ENCODE measurements at regions not wholly inside any gene's neighbourhood (a gene's known extent, or its start where the extent isn't known, plus 50 kb on each side); places are given as distances from the start of the nearest gene placed in this dataset.
"Not testable (repeated sequence)": the region's sequence is repeated elsewhere in the genome, so short reads cannot be mapped to it uniquely, and the experiment has no call there.

DNA sequence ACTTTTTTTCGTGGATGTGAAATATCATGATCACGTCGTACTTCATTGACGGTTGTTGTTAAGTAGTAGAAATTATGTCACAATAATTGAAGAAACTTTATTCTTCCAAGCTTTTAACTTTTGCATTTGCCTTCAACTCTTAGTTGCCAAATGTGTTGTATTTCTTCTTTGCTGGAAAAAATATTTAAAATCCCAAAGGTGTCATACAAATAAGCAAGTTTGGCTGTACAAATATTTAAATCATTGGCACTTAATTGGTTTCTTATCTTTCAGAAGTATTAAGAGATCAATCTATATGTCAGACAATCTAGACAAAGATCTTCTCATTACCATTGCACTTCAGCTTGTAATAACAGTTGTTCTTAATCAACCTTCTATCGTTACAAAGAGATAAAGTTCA lies 204.0 kb upstream of the HDAC4 start:
- DNase-seq (ENCODE audit: low read depth, low spot score) = no peak

DNA sequence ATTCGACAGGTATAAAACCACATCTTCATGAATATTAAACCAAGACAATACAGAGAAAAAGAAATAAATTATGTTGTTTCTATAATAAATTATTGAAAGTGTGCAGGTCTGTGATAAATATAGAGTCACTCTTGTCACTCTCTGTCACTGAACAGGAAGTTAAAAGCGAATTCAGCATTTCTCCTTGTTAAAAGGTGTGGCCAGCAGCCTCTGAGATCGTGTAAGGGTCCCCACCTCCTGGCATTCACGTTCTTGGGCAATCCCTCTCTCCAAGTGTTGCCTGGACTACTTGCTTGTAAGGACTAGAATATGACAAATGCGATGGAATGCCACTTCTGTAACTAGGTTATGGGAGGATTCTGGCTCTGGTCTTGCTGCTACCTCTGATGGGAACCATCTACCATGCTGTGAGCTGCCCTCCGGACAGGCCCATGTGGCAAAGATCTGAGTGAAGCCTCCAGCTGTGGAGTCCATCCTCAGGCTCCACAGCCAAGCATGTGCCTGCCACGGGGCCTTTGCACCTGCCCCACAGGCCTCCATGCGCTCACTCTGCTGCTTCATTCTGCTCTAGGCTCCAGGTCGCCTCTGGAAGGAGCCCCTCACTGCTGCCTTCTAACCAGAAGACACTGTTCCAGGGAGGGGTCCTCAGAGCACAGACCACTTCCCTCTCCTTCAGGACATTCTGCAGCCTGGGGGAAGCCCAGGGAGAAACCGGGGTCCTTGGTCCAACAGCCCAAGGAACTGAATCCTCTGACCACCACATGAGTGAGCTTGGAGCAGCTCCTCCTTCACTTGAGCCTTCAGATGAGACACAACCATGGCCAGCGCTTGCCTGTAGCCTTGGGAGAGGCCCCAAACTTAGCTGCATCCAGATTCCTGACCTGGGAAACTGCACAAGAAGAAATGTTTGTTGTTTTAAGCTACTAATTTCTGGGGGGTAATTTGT lies 202.9 kb upstream of the HDAC4 start:
- no peak for DNase-seq (ENCODE audit: low read depth, low spot score)

DNA sequence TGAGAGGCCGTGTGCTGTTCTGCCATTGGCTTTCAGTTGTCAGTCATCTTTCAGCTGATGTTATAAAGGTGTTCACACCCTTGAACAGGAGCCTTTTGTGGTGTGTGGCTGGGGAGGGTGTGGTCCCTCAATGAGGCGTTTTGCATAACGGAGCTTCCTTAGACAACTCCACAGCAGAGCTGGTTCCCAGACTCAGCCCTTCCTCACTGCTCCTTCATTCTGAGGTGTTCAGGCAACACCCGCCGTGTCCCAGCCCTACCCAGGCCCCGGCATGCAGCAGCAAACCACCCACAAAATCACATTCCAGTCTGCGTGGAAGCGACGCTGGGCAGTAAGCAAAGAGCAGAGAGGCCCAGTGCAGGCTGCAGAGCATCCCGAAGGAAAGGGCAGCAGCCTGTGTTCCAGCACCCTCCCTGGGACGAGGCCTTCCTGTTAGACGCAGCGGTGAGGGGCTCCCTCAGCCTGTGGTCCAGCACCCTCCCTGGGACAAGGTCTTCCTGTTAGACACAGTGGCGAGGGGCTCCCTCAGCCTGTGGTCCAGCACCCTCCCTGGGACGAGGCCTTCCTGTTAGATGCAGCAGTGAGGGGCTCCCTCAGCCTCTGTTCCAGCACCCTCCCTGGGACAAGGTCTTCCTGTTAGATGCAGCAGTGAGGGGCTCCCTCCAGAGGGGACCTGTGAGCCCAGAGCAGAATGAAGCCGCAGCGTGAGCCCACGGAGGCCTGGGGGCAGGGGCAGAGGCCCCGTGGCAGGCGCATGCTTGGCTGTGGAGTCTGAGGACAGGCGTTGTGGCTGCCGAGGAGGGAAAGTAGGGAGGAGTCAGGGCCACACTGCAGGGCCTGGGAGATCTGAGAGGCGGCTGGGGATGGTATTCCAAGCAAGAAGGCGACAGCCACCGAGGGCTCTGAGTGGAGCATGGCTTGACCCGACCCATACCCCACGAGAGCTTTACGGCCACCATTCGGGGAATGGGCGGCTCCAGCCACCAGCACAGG lies 201.8 kb upstream of the HDAC4 start:
- no peak for DNase-seq (ENCODE audit: low read depth, low spot score)

DNA sequence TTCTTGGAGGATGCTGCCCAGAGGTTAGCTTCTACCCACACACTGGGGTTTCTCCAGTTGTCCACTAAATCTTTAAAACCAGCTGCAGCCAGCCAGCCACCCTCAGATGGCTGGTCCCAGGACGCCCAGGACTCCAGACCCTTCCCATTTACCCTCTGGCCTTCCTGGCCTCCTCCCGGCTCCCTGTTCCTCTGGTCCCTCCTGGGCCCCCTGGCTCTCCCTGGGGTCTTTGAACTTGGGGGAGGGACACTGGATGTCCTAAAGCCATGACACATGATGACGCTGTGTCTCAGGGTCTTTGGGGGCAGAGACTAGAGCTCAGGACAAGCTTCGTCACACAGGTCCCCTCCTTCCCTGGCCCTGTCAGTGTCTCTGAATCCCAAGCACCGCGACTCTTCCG lies 201.1 kb upstream of the HDAC4 start:
- no peak for DNase-seq (ENCODE audit: low read depth, low spot score)

DNA sequence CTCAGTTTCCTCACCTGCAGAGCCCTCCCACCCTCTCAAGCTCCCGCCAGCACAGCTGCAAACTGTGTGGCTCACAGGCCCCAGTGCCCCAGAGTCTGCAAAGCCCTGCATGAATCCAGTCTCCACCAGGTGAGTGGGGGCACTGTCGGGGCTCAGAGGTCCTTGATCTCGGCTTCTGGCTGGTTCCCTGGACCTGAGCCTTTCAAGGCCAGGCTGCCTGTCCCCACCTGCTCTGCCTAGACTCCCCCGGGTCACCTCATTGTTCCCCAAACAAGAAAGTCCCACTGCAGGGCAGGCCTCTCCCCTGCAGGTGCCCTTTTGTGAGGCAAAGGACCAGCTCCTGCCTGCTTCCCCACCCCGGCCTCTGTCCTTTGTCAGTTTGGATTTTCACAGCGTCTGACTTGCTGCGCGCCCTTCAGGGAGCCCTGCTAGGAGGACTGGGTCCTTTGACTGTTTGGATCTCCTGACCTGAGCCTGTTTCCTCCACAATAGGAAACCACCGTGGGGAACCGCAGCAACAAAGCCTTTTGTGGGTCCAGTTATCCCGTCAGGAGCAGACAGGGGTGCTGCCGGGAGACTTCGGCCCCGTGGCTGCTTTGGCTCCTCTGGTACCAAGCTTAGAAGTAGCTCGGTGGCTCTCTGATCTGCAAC lies 200.5 kb upstream of the HDAC4 start:
- no peak for DNase-seq (ENCODE audit: low read depth, low spot score)

DNA sequence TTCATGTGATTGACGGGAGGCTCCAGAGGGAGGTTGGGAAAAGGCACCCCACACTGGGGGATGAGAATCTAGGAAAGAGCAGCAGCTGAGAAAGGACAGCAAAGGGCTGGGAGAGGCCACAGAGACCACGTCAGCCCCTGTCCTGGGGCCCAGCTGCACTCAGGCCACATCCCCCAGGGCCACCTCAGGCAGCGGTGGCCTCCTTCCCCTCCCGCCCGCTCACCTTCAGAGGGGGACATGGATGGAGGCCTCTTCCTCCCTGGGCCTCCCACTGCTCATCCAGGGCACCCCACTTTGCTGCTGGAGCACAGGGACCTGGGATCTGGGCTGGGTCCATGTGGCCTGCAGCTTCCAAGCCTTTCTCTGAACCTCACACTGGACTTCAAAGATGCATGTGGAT lies 199.8 kb upstream of the HDAC4 start:
- DNase-seq (ENCODE audit: low read depth, low spot score) = no peak

DNA sequence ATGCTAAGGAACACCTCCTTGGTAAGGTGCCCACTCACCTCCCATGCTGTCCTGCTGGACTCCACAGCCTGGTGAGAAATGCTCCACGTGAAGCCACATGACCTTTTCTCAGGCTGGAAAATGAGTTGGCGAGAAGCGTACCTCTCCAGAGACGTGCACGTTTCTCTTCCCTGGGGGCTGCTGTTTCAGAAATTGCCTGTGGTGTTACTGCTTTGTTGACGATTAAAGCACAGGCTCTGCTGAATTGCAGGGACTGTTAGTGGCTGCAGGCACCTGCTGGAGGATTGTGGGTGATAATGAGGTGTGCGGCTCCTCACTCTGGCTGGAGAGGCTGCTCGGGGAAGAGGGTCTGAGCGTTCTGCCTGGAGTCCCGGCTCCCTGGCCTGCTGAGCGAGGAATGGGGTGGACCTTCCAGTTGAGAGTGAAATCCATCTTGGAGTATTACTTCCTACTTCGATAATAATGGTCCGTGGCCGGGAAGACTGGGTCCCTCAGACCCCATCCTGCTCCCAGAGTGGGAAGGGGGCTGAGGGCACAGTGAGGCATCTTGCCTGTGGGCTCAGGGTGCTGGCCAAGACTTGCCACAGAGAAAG lies 199.3 kb upstream of the HDAC4 start:
- no peak for DNase-seq (ENCODE audit: low read depth, low spot score)

DNA sequence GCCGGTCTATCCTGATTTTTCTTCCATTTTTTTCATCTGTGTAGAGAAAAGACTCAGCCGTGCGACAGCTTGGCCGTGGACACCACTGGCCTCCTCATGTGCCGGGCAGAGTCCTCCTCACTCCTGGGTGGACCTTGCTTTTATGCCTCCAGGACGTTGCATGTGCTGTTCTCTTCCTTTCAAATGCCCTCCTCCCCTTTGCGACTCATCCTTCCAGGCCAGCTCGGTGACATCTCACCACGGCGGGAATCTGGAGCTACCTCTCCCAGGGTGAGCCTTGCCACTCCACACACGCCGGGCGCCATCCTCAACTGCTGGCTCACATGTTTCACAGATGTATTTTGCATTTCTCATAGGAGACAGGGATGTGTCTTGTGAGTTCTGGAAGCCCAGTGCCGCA lies 198.5 kb upstream of the HDAC4 start:
- DNase-seq (ENCODE audit: low read depth, low spot score) = no peak

DNA sequence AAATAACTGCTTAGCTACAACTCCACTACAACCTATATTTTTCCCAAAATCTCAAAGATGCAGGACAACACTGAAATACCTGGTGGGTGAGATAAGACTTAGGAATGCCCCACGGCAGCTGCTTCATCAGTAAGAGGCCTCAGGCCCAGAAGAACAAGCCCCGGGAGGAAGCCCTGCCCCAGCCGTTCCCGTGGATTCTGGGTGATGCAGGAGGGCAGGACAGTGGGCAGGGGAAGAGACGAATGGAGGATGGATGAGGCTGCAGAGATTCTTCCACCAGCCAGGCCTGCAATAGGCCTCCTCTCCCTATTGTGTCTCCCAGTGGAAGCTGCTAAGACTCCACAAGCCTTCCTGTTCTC lies 197.9 kb upstream of the HDAC4 start:
- DNase-seq (ENCODE audit: low read depth, low spot score) = no peak

DNA sequence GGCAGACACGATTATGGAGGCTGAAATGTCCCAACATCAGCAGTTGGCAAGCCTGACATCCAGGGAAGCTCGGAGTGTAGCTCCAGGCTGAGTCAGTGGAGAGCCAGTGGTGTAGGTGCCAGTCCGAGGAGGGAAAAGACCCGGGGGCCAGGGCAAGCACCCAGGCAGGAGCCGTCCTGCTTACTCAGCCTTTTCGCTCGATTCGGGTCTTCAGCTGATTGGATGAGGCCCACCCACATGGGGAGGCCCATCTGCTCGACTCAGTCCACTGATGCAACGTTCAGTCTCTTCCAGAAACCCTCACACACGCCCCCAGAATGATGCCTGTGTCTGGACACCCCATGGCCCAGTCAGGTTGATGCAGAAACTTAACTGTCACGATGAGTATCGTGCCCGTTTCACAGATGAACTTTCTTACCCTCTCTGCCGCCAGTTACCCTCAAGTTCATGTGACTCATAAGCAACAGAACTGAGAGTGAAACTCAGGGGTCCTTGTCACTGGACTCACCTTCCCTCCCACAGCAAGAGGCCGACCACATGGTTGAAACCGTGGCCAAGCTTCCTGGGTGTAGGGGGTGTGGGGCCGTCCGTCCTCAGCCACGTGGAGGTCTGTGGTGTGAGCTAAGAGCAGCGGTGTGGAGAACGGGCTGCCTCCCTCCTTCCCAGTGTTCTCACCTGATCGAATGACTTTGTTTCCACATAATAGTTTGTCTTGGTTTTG lies 197.4 kb upstream of the HDAC4 start:
- no peak for DNase-seq (ENCODE audit: low read depth, low spot score)

DNA sequence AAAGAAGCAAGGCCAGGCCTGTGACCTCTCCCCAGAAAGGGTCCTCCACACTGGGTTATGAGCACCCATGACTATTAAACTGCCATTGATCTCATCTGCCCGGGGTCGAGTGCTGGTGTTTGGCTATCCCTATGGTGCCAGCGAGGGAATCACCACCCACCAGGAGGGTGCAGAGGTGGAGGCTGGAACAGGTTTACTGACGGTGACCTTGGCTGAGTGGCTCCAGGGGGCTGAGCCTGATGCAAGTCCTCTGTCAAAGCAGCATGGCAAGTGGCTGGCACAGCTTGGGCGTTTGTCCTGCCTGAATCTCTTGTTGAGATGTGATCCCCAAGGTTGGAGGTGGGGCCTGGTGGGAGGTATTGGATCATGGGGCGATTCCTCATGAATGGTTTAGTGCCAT lies 196.4 kb upstream of the HDAC4 start:
- no peak for DNase-seq (ENCODE audit: low read depth, low spot score)

DNA sequence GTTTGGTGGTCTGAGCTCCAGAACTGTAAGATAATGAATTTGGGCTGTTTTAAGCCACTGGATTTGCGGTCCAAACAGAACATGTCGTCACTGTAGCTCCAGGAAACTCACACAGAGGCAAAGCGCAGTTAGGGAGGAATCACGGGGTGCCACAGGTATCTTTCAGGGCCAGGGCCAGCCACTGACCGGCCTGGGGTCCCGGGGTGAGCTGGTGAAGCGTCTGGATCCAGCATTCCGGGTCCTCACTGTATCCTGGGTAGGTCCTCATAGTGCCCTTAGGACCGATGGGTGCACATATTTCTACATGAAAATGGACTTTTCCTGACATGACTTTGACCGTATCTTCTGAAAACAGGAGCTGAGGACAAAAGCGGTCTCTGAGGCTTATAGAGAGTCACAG lies 196.0 kb upstream of the HDAC4 start:
- no peak for DNase-seq (ENCODE audit: low read depth, low spot score)

DNA sequence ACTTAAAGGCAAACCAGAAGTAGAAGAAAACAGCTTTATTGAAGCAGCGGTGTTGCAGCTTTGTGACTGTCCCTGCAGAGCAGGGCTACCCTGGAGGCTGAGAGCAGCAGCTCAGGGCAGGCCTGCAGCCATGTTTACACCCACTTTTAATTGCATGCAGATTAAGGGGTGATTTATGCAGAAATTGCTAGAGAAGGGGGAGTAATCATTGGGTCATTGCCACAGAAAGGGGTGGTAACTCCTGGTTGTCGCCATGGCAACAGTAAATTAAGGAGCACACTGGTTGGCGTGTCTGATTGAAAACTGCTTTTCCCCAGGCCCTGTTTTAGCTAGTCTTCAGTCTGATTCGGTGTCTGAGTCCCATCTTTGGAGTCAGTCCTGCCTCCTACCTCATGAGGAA lies 195.4 kb upstream of the HDAC4 start:
- no peak for DNase-seq (ENCODE audit: low read depth, low spot score)

DNA sequence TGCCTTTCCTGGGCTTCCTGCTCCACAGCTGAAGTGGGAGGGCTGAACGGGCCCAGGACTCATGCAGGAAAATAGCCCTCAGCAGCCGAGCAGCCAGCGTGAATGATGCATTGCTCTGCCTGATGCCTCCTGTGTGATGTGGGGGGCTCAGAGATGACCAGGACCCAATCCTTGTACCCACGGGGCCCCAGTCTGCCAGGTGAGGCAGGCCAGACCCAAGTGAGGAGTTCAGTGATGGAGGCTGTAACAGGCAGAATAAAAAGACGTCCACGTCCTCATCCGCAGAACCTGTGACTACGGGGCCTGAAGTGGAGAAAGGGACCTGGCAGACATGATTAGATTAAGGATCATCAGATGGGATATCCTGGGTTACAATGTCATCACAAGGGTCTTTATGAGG lies 194.9 kb upstream of the HDAC4 start:
- no peak for DNase-seq (ENCODE audit: low read depth, low spot score)

DNA sequence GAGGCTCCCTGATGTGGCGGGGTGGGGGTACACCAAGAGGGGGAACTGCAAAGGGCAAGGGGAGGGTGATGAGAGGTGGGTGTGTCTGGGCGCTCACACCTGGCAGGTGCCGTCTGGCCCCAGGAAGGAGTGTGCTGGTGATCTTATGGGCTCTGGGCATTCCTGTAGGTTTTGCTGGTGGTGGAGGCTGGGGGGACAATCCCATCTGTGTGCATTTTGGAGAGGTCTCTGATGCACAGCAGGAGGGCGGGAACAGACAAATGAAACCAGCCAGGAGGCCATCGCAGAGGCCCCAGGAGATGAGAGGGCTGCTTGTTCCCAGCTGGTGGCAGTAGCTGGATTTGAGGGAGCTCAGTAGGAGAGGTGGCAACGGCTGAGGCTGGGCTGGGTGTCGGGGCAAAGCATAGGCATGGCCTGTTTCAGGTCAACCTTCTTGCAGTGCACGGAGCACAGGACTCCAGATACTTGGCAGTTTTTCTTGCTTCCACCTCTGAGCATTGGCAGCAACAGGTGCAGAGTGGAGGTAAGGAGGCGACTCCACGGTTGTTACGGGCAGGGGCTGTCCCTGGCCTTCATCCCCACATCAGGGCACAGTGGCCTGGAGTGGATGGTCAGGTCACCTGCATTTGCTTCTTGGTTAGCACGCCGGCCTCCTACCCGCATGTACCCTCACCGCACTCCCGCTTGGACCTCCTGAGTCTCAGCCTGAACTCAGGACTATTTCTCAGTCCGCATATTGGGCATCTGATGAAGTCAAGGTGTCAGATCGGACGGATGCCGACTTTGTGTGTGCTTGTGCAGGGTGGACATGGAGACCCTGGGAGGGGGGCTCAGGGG lies 194.2 kb upstream of the HDAC4 start:
- DNase-seq (ENCODE audit: low read depth, low spot score) = no peak

DNA sequence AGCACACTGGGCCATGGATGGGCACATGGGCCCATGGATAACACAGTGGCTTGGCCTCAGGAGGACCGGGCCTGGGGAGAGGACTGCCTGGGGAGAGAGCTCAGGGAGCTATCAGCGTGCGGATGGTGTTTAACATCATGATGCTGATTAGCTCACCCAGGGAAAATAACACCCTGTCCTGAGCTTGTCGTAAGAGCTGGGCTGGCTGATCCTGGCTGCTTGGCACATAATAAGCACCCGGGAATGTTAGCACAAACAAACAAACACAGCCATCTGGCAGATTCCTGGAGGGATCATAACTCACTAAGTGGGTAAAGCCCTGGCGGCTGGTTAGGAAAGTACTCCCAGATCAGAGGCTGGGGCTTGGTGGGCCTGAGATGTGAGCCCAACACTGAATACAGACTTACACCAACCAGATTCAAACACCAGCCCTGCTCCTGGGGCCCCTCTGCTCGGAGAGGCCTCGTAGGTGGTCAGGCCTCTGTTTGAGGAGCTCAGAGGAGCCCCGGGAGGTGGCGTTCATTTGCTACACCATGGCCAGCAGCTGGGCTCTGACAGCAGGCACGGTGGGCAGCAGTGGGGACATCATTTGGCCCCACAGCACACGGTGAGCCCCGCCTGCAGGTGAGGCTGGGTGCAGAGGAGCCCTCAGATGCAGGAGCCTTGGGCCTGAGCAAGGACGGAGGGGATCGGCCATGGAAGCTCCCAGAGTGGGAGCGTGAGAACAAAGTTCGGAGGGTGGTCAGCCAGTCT lies 193.4 kb upstream of the HDAC4 start:
- DNase-seq (ENCODE audit: low read depth, low spot score) = no peak

DNA sequence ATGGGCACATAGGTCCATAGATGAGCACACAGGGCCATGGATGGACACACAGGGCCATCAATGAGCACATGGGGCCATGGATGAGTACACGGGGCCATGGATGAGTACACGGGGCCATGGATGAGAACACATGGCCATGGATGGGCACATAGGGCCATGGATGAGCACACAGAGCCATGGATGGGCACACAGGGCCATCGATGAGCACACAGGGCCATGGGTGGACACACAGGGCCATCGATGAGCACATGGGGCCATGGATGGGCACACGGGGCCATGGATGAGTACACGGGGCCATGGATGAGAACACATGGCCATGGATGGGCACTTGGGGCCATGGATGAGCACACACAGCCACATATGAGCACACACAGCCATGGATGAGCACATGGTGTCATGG lies 192.6 kb upstream of the HDAC4 start:
- no peak for DNase-seq (ENCODE audit: low read depth, low spot score)

DNA sequence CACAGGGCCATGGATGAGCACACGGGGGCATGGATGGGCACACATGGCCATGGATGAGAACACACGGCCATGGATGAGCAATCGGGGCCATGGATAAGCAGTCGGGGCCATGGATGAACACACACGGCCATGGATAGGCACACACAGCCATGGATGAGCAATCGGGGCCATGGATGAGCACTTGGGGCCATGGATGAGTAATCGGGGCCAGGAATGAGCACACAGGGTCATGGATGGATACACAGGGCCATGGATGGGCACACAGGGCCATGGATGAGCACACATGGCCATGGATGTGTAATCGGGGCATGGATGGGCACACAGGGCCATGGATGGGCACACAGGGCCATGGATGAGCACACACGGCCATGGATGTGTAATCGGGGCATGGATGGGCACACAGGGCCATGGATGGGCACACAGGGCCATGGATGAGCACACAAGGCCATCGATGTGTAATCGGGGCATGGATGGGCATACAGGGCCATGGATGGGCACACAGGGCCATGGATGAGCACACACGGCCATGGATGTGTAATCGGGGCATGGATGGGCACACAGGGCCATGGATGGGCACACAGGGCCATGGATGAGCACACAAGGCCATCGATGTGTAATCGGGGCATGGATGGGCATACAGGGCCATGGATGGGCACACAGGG lies 191.9 kb upstream of the HDAC4 start:
- DNase-seq (ENCODE audit: low read depth, low spot score) = not testable (repeated sequence)
